GM18520 (cell line): ENCODE measurements at regions not wholly inside any gene's neighbourhood (a gene's known extent, or its start where the extent isn't known, plus 50 kb on each side); places are given as distances from the start of the nearest gene placed in this dataset.

ENCODE experiments used
- ATAC-seq: cut with Tn5 transposase; IDR thresholded peaks from one replicate; pipeline ENCODE4 v1.9.1; 2021; ENCODE audit not compliant: unreplicated experiment

DNA sequence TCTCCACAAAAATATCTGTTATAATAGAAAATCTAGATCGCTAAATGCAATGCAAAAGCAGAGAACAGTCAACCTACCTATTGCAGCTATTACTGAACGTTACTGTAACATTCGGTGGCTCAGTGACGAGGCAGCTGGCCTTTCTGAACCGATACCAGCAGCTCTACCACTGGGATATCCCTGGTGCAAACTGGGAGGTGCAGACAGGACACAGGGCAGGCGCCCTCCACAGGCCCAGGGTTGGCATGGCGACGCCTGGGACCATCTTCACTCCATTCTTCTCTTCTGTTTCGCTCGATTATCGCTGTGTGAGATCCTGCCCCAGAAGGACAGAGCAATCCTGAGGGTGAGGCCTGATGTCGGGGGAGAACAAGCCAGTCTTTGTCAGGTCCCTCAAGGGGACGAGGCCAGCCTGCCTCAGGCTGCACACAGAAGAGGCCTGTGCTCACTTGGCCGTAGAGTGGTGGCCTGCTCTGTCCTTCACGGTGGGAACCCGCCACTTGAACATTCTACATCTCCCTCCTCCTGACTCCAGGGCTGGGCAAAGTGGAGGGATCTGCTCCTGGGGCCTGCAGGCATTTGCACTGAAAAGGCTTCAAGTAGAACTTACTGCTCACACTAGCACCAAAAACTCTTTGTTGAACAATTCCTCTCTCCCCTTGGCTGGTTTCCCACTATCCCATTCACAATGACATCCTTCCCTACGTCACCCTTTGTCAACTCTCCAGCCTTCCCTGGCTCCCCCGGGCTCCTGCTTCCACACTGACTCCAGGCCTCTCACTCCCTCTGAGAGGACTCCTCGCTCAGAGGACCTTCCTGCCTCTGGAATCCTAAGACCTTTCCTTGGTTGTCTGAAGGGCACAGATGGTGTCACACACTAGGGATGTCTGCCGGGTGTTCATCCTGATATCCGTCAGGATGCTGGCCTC lies 49.7 kb downstream of the CYRIA start:
- ATAC-seq = no peak

DNA sequence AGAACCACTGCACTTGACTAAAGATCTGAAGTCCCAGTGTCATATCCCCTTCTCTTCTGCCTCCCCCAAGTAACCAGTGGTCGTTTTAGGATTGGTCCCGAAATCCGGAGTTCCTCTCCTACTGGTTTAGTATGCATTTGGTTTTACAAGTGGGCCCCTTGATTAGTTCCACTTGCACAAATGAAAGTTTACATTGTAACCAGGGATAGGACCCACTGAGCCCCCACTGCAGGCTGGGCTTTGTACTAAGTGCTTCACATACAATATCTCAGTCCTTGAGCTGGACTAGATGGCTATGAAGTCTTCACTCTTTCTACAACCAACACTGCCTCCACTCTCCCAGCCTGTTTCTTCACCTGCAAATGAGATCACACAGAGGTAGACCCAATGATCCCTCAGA lies 50.4 kb downstream of the CYRIA start:
- ATAC-seq = no peak

DNA sequence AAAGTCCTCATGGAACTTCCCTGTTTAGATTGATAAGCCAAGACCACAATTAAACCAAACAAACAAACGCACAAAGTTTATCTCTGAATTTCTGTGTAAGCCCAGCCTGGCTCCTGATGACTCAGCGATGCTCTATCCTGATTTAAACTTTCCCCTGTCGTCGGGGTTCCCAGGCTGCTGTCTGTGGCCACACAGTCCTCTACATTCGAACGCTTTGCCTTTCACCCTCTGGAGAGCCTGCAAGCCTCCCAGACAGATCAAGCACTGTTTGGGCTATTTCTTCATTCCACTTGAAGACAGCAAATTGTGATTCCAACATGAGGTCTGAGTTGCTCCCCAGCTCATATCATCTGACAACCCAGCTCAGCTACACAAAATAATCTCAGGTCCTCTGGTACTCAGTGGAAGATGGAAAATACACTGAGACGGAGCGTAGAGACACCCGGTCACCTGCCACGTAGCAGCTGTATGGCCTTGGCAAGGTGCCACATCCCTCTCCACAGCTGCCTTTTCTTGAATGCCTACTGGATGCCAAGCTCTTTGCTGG lies 51.2 kb downstream of the CYRIA start:
- ATAC-seq = no peak

DNA sequence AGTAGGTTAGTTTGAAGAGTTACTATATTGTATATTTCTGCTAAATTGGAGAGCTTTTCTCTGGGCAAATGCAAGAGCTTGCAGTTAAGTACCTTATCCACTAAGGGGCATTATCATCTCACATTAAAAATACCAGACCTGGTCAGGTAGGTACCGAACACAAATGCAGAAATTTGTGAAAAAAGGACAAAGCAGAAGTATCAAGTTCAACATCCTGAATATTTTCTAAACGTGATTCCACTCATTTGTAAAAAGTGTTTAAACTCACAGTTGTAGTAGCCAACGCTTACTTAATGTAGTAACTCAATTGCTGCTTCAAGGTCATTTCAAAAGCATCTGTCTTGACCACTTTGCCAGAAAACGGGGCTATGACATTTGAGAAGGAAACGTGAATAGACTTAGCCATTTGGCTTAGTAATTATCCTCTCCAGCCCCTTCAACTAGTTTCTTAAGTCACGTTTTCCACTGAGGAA lies 52.1 kb downstream of the CYRIA start:
- no peak for ATAC-seq

DNA sequence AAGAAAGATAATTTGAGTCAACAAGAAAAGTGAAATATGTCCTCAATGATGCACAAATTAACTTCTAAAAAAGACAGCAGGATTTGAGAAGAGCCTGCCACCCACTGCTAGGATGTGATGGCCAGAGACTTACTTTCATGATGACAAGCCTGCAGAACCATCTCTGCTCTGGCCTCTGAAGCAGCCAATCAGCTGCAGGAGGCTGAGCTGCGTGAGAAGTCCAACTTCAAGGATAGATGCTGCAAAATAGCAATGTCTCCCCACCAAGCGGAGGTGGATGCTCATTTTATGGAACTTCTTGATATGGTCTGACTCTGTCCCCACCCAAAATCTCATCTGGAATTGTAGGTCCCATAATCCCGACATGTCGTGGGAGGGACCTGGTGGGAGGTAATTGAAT lies 53.1 kb downstream of the CYRIA start:
- no peak for ATAC-seq

DNA sequence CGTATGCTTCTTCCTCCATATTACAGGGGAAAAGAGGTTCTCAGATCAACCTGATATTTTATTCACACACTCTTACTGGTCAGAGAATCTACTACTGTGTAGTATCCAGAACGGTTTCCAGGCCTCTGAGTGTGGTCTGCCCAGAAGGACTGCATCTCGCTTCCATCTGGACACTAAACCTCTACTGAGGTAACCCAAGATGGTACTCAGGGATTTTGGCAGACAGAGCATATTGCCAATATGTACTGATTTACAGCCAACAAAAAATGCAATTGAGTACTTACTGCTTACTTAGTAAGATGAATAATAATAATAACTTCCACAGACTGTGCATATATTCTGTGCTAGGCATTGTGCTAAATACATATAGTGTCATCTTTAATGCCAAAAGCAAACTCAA lies 55.8 kb downstream of the CYRIA start:
- no peak for ATAC-seq

DNA sequence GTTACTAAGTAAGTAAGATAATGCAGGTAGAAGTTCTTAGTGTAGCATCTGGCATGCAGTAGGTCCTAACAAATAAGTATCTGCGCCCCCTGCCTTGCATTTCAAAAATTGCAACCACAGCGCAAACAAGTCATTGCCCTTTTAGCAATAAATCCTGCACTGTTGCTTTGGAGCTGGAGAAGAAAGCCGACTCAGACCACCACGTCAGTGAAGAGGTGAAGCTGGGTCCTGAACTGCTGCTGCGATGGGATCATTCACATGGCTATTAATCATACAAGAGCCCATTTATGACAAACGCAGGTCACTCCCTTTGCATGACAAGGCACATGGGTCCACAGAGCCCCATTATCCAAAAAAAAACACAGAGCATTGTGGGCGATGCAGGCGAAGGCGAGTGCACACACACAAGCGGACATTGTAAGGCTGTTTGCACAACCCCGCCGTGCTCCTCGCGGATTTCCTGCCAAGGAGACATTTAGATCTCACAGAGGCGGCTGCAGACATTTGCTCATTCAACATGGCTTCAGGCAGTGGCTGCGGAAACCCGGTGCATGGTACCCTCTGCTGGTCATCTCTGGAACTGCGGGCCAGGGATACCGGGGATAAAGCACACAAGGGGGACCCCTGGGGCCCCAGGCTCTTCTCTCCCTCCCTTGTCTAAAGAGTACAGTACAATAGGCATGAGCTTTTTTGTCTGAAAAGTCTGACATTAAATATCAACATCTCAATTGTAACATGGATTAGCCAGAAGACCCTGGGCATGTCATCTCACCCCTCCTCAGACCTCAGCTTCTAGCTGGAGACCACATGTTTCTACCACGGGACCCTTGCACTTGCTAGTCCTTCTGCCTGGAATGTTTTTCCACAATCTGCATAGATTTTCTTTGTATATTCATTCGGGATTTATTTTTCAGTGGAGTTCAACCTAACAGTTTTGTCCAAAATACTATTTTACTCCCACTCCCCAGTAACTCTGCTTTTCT lies 56.7 kb downstream of the CYRIA start:
- ATAC-seq = peak; percentile 72

DNA sequence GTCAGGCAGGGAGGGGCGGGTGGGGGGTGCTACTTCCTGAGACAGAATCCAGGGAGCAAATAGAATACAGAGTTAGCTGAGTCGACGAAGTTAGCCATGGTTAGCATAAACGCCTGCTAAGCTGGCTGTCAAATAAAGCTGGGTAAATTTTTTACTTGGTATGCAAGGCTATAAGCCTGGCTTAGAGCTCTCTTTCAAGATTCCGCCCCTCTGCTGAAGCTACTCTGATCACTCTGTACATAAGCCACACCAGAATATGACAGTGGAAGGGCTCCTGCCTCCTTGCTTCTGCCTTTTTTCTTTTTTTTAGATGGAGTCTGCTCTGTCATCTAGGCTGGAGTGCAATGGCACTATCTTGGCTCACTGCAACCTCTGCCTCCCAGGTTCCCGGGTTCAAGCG lies 58.3 kb downstream of the CYRIA start:
- ATAC-seq = no peak

DNA sequence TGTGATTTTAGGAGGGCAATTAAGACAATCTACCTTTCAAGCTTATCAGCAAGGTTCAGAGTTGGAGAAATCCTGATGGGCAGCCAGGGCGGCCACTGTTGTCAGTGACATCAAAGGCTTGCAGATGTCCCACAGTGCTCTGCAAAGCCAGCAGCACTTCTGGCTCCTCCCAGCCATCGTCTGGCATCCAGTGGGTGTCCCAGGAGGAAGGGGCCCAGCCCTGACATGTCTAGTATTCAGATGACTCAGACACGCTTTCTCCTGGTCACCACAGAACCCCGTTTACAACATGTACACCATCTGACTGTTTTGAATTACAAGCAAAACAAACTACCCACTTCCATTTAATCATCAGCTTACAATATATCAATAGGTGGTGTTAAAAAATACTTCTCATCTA lies 61.4 kb downstream of the CYRIA start:
- no peak for ATAC-seq

DNA sequence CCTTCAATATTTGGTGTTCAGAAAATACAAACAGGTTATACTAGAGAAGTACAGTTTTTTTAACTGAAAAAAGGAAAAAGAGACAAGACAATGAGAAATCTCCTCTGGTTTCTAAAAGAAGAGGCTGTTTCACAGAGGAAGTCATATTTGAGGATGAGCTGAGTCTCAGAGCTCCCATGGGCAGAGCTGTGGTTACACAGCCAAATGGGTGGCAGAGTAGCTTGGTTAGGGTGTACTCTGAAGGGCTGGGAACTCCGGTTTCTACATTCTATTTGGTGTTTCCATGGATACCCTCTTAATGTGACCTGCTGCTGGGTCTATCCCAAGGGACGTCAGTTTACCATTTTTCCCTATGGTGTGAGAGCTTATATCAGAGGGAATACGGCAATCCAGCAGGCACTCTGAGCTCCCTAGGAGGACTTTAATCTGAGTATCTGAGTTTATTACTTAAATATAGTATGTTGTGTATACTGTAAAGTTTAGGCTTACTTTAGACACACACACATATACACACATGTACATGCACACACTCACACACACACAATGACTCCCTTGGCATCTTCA lies 74.2 kb downstream of the CYRIA start:
- ATAC-seq = no peak

DNA sequence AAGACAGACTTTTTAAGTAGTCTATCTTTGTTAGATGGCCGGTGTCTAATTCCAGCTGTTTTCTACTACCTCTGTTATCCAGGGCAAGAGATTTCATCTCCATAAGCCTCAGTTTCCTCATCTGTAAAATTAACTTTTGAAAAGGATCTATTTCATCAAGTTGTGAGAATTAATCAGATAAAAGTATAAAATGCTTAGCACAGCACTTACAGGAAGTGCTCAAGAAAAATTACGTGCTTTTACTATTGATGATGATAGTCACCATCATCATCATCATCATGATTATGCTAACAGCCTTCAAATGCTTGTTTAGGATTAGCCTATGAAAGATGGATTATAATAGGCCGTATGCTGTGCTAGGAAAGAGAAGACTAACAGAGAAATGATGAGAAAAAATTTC lies 76.2 kb downstream of the CYRIA start:
- ATAC-seq = no peak

DNA sequence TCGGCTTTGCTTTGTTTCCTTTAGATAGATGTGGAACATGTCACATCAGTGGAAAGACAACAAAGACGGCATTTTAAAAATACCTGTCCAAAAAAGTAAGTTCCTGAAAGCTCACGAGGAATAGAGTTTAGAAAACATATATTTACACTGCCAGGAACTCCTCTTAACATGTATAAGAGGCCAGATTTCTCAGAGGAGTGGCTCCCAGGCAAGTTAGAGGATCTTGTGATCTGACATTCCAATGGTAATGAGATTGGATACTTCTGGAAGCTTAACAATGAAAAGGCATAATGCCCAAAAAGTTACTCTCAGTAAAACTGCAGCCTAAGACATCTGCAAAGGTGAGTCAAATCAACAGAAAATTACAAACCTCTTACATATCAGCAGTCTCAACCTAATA lies 77.1 kb downstream of the CYRIA start:
- ATAC-seq = no peak

DNA sequence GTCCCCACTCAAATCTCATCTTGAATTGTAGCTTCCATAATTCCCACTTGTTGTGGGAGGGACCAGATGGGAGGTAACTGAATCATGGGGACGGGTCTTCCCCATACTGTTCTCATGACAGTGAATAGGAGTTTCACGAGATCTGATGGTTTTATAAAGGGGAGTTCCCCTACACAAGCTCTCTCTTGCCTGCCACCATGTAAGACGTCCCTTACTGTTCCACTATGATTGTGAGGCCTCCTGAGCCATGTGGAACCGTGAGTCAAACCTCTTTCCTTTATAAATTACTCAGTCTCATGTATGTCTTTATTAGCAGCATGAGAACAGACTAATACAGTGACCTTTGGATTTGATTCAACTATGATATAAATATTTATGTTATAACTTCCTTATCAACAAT lies 78.0 kb downstream of the CYRIA start:
- ATAC-seq = no peak

DNA sequence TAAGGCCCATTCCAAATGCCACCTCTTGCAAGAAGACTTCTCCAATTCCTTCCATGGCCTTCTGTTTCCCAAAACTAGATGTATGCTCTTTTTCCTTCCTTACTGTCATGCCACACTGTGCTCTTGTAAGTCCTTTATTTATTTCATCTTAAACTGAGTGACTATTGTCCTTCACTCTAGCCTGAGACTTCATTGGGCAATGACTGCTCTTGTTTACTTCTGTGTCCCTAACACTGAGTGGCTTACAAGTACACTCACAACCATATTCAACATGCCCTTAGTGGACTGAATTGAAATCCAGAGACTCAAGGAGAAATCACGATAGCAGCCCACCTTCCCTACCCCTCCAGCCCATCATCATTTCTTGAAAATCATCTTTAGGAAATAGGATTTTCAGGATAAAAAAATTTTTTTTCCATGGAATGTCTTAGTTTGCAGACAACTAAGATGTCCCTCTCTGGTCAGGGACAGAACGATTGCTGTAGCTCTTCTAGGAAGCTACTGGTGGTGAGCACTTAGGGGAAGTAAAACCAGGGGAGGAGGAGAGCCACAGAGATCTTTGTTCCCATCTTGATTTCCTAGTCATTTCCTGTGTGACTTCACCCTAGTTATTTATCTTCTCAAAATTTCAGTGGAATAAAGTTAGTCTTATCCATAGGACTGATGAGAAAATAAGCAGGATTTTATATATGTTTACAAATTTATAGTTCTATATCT lies 80.7 kb downstream of the CYRIA start:
- no peak for ATAC-seq

DNA sequence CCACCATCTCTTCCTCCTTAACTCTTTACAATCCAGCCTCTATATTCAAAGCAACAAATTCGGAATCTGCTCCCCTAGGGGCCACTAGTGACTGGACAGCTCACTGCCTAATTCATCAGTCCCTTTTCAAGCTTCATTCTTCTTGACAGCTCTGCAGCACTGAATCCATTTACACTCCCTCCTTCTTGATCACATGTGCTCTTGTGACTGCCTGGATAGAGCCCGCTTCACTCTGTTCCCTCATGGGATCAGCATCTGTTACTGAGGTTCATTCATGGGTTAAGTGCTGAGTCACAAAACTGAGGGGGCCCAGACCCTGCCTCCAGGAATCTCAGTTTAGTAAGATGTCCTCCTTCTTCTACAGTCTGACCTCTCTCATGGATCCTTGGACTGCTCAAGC lies 81.5 kb downstream of the CYRIA start:
- no peak for ATAC-seq

DNA sequence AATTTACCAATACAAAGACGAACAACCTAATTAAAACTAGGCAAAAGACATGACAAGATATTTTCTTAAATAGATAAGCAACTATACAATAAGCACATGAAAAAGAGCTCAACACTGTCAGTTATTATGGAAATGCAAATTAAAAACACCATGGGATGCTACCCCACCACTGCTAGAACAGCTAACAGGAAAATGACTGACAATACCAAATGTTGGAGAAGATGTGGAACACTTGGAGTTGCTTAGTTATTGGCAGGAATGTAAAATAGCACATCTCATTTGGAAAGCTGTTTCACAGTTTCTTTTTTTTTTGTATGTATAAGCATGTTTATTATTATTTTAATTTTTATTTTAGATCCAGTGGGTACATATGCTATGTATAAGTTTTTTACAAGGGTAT lies 84.4 kb downstream of the CYRIA start:
- ATAC-seq = no peak

DNA sequence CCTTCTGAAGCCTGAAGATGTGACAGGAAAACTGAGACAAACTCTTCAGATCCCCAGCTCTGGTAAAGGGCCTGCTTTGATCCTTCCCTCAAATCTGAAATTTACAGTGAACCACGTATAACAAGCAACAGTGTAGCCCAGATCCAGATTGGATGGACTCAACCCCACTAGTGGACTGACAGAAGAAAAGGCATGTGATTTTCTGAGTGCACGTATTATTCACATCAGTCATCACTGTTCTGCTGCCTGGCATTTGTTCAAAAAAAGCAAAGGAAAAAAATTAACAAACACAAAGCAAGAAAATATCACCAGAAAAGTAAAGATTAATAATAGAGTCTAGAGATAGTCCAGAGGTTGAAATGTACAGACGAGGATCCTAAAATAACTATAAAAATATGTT lies 87.6 kb downstream of the CYRIA start:
- no peak for ATAC-seq

DNA sequence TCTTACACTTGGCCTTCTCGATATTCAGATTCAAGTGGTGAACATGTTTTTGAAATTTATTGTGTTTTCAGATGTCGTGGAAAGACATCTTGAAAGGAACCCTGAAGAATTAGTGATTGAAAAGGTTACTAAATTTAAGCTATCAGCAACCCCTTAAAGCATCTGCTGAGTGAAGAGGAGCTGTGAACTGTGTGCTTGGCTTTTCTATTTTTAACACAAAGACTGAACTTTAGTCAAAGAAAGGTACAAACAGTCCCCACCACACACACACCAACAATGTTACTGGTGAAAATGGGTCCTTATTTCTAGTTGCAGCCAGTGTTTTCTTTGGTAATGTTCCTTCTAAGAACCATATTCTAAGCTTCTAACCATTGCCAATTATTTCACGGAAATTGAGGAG lies 95.1 kb downstream of the CYRIA start:
- no peak for ATAC-seq

DNA sequence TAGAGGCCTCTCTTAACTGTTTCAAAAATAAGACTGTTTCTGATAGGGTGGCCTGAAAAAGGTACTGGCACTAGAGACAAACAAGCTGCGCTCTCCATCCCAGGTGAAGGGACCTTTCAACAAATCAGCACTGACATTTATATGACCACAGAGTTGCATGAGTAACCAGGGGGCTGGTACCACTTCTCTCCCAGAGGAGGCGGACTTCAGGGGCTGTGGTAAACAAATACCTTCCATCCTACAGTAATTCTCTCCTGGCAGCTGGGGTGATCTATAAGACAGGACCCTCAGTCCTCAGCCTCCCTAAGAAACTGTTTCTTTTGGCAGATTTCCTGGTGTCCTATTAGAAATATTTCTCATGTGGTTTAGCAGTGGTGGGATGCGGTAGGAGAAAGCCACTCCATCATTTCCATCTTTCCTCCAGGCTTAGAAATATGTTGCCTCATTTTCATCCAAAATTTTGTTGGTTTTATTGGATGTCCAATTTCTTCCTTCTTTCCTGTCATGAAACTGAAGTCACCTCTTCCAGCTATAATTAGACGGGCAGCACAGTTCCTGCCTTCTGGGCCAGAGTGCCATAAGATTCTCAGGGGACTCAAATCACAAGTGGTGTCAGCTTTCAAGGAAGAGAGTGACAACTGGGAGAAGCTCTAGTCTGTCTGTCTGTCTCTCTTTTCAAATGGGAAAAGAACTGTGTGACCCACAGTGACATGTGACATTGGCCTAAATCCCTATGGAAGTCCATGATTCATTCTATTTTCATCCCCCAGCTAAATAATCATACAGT lies 96.4 kb downstream of the CYRIA start:
- no peak for ATAC-seq

DNA sequence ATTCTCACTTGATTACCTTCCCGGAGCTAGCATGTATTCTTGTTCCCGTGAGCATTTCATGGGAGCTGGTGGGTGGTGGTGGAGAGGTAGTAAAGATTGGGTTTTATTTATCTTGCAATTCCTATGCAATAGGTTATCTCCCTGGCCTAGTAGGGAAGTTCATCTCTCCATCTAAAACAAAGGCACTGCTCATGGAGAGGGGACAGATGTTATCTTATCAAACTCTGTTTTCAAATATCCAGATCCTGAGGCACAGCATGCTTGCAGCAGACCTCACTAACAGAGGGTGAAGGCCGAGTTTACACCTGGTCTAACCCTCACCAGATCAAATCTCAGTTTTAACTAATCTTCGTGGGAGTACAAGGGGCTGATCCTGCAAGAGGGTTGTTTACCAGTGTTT lies 98.9 kb downstream of the CYRIA start:
- no peak for ATAC-seq
